ENCODE measurements at regions not wholly inside any gene's neighbourhood (a gene's known extent, or its start where the extent isn't known, plus 50 kb on each side); places are given as distances from the start of the nearest gene placed in this dataset.

DNA sequence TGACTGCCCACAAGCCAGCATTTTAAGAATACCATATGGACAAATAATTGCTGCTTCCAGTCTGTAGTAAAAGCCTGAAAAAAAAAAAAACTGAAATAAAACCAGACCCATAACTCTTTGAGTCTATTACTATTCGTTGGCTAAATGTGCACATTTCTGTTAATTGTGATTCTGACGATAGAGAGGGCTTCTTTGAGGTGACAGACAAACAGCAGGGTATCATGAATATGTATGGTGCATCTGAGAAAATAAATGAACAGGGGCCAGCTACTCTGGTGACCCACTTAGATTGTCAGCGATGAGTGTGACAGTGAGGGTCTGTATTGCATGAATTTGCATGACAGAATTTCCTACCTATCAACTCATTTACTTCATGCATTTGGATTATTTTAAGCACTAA lies 427.8 kb upstream of the SOX11 start:
- TF ChIP-seq YY1 (IDR thresholded peaks at IDR 0.05; ENCODE audit: insufficient read depth, insufficient read length) (no peak), SUZ12 (IDR thresholded peaks at IDR 0.05; ENCODE audit: extremely low read depth, insufficient read depth, insufficient read length) (no peak), ZNF274 (IDR thresholded peaks at IDR 0.05; ENCODE audit: low read depth, low read length) (no peak)
